HG02981 (cell line): ENCODE measurements at regions not wholly inside any gene's neighbourhood (a gene's known extent, or its start where the extent isn't known, plus 50 kb on each side); places are given as distances from the start of the nearest gene placed in this dataset.

Source experiments
- ATAC-seq: cut with Tn5 transposase; IDR thresholded peaks from one replicate; pipeline ENCODE4 v1.9.1; 2021; ENCODE audit warnings: mild to moderate bottlenecking, moderate library complexity; ENCODE audit not compliant: unreplicated experiment

- no peak for ATAC-seq
These were observed 247.0 kb downstream of the CHD9NB start for GRCh38 chr16:52805559-52806168.

- no peak for ATAC-seq
These were observed 252.3 kb downstream of the CHD9NB start for GRCh38 chr16:52800432-52800831.

GRCh38 chr16:52799149-52799548 is 252.2 kb upstream of the TOX3 start:
- ATAC-seq, result no peak

GRCh38 chr16:52787709-52788108 is 240.8 kb upstream of the TOX3 start:
- no peak for ATAC-seq

GRCh38 chr16:52786091-52786490 is 239.1 kb upstream of the TOX3 start:
- ATAC-seq, result no peak

GRCh38 chr16:52785653-52786052 is 238.7 kb upstream of the TOX3 start:
- no peak for ATAC-seq

- no peak for ATAC-seq
These were observed 236.7 kb upstream of the TOX3 start for GRCh38 chr16:52783616-52784015.

GRCh38 chr16:52781005-52781630 is 234.2 kb upstream of the TOX3 start:
- no peak for ATAC-seq

- ATAC-seq, result no peak
These were observed 226.1 kb upstream of the TOX3 start for GRCh38 chr16:52773026-52773425.

GRCh38 chr16:52770828-52771227 is 223.9 kb upstream of the TOX3 start:
- no peak for ATAC-seq

- ATAC-seq, result no peak
These were observed 211.5 kb upstream of the TOX3 start for GRCh38 chr16:52758473-52758855.

- ATAC-seq, result no peak
These were observed 211.0 kb upstream of the TOX3 start for GRCh38 chr16:52757746-52758472.

- no peak for ATAC-seq
These were observed 210.0 kb upstream of the TOX3 start for GRCh38 chr16:52756812-52757517.

GRCh38 chr16:52755396-52755795 is 208.5 kb upstream of the TOX3 start:
- no peak for ATAC-seq

GRCh38 chr16:52751035-52751434 is 204.1 kb upstream of the TOX3 start:
- no peak for ATAC-seq

GRCh38 chr16:52748741-52749140 is 201.8 kb upstream of the TOX3 start:
- no peak for ATAC-seq

- no peak for ATAC-seq
These were observed 200.2 kb upstream of the TOX3 start for GRCh38 chr16:52747088-52747595.

- ATAC-seq, result no peak
These were observed 196.8 kb upstream of the TOX3 start for GRCh38 chr16:52743707-52744106.

- ATAC-seq, result no peak
These were observed 195.7 kb upstream of the TOX3 start for GRCh38 chr16:52742608-52743170.

GRCh38 chr16:52742052-52742451 is 195.1 kb upstream of the TOX3 start:
- ATAC-seq, result no peak

- ATAC-seq, result no peak
These were observed 194.4 kb upstream of the TOX3 start for GRCh38 chr16:52741351-52741750.
